ENCODE measurements at regions not wholly inside any gene's neighbourhood (a gene's known extent, or its start where the extent isn't known, plus 50 kb on each side); places are given as distances from the start of the nearest gene placed in this dataset.

DNA sequence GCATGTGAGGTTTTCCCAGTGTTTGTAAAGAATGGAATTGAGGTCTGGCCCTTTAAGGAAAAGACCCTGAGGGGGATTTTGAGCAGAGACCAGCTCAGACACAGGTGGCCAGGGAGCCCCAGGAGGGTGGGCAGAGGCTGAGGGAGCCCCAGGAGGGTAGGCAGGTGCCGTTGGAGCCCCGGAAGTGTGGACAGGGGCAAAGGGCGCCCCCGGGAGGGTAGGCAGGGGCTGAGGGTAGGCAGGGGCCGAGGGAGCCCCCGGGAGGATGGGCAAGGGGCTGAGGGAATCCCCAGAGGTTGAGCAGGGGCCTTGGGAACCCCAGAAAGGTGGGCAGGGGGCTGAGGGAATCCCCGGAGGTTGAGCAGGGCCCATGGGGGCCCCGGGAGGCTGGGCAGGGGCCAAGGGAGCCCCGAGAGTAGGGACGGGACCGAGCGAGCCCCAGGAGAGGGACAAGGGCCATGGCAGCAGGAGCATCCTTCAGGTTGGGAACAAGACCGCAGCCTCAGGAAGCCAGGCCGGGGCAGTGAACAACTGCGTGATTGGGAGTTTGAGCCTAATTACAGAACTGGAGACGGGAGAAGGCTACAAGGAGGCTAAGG is 292.0 kb downstream of the BRD1 start:
- Mint-ChIP-seq H3K4me1 (ENCODE audit: low read depth) (no peaks in the 10 kb centered on the region), H3K27ac (no peak overlapping the region), H3K4me3 (no peak overlapping the region), H3K9me3 (no peaks in the 10 kb centered on the region), H3K36me3 (ENCODE audit: low read depth) (no peaks in the 10 kb centered on the region), H3K27me3 (ENCODE audit: low read depth) (no peaks in the 10 kb centered on the region)
- intact Hi-C loops (cut with micrococcal nuclease), result no loop called here
- DNase-seq, result no peak
- CTCF ChIA-PET, result no interaction called here

DNA sequence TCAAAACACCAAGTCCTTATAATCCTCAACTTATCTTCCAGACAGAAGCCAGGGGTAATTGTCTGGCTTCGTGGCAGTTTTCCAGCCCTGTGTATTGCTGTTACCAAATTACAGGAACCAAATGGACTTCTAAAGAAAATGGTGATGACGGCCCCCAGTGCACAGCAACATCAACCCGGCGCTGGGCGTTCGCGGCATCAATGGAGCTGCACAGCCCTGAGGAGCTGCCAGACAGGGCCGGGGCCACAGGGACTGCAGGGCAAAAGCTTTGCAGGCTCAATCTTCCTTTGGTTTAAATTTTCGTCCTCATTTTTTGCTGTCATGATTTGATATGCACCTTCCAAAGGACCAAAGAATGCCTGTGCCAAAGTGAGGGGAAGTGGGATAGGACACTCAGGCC is 292.5 kb downstream of the BRD1 start:
- CTCF ChIA-PET, result no interaction called here
- intact Hi-C loops (cut with micrococcal nuclease), result no loop called here

DNA sequence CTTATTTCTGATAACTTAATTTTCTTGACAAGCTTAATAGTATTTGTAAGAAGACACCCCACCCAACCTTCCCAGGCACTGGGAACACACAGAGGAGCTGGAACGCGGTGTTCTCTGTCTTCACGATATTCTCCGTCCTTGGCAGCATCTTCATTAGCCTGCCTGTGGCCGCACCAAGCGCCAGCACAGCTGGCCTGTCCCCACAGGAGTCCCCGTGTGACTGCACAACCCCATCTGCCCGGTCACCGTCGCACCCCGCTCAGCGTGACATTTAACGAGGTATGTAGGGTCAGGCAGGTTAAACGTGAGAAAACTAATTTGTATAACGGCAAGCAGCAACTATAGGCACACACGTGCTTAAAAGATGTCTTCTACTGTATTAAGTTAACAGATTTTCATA is 293.3 kb downstream of the BRD1 start:
- intact Hi-C loops (cut with micrococcal nuclease), result no loop called here
- DNase-seq, result no peak
- peaks cover 3% of the 10 kb centered on the region for H3K9me3 Mint-ChIP-seq
- no peak overlapping the region for H3K27ac Mint-ChIP-seq
- no peaks in the 10 kb centered on the region for H3K27me3 Mint-ChIP-seq (ENCODE audit: low read depth)
- H3K4me3 Mint-ChIP-seq, result no peak overlapping the region
- CTCF ChIA-PET, result no interaction called here
- H3K4me1 Mint-ChIP-seq (ENCODE audit: low read depth), result no peaks in the 10 kb centered on the region
- peaks cover 3% of the 10 kb centered on the region for H3K36me3 Mint-ChIP-seq (ENCODE audit: low read depth)

More for the DNA sequence above, 292.5 kb downstream of the BRD1 start:
- Mint-ChIP-seq H3K4me3 (no peak overlapping the region), H3K27ac (no peak overlapping the region), H3K4me1 (ENCODE audit: low read depth) (no peaks in the 10 kb centered on the region), H3K27me3 (ENCODE audit: low read depth) (no peaks in the 10 kb centered on the region), H3K9me3 (no peaks in the 10 kb centered on the region), H3K36me3 (ENCODE audit: low read depth) (no peaks in the 10 kb centered on the region)
- DNase-seq, result no peak

DNA sequence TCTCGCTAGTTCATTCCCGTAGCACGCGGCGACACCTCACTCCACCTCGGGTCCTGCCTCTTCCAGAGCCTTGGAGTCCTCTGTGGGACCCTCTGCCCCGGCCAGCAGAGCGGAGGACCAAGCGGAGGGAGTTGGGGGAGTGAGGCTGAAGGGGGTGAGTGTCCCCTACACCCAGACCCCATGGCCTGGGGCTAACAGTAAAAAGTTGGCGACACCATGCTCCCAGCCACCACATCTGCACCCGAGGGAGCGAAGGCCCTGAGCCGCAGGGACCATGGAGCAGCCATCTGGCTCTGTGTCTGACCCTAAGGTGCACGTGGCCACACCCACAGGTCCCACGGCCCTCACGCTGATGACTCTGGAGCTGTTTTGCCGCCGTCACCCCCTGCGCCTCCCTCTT is 293.8 kb downstream of the BRD1 start:
- DNase-seq, result no peak
- intact Hi-C loops (cut with micrococcal nuclease), result no loop called here
- CTCF ChIA-PET, result no interaction called here
- Mint-ChIP-seq H3K9me3 (peaks cover 3% of the 10 kb centered on the region), H3K36me3 (ENCODE audit: low read depth) (peaks cover 3% of the 10 kb centered on the region), H3K27me3 (ENCODE audit: low read depth) (no peaks in the 10 kb centered on the region), H3K4me3 (no peak overlapping the region), H3K27ac (no peak overlapping the region), H3K4me1 (ENCODE audit: low read depth) (no peaks in the 10 kb centered on the region)

DNA sequence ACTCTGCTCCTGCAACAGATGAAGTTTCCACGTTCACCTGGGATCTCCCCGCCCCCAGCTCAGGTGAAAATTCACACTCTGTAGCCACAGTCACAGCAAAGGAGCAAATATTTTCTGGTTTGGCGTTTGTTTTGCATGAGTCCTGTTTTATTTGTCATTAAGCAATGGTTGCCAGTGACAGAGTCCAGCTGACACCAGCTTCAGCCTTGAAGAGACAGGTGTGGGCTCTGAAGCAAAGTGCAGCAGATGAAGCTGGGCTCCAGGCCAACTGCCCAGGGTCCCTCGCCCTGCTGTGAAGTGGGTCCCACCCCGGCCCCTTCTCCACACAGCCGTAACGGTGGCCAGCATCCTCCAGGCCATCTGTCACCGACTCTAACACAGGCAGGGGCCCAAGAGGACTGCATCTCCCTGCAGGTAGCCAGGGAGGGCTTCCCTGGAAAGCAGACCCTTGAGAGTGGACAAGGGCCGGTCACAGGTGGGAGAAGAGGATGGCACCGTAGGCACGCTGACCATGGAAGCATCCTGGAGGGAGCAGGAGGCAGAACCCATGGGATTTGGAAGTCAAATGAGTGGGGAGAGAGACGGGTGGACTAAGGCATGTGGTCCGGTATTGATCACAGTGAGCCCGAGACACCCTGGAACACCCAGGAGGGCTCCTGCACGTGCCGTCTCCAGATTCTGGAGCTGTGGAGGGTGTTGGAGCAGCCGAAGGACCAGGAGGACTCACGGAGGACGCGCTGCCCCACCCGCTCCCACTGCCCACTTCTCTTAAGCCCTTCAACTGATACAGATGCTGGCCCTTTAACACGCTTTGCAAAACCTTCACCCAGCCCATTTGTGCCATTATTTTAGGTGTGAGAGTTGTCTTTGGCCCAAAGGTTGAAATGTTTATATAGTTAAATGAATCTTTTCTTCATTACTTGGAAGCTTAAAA is 294.5 kb downstream of the BRD1 start:
- H3K27ac Mint-ChIP-seq, result no peak overlapping the region
- intact Hi-C loops (cut with micrococcal nuclease), result no loop called here
- H3K4me3 Mint-ChIP-seq, result no peak overlapping the region
- H3K36me3 Mint-ChIP-seq (ENCODE audit: low read depth), result peaks cover 6% of the 10 kb centered on the region
- no peak for DNase-seq
- CTCF ChIA-PET, result no interaction called here
- no peaks in the 10 kb centered on the region for H3K27me3 Mint-ChIP-seq (ENCODE audit: low read depth)
- H3K4me1 Mint-ChIP-seq (ENCODE audit: low read depth), result no peaks in the 10 kb centered on the region
- H3K9me3 Mint-ChIP-seq, result peaks cover 3% of the 10 kb centered on the region

DNA sequence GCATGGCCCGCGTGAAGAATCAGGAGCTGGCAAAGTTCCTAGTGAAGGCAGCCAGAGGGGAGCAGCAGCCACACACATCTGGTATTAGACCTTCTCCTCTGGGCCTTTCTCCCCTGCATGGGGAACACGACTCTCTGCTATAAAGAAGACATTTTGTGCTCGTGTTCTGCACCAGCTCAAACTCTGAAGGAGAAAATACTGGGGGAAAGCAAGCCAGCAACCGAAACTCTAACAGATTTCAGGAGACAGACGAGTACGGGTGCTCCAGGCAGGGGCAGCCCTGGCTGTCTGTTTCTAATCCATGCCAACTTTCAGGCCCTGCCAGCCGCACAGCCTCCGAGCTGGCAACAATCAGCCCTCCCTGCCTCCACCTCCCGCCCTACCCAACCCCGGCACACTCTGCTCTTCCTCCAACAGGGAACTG is 296.3 kb downstream of the BRD1 start:
- intact Hi-C loops (cut with micrococcal nuclease), result no loop called here
- peaks cover 6% of the 10 kb centered on the region for H3K36me3 Mint-ChIP-seq (ENCODE audit: low read depth)
- no peak overlapping the region for H3K4me3 Mint-ChIP-seq
- no peaks in the 10 kb centered on the region for H3K27me3 Mint-ChIP-seq (ENCODE audit: low read depth)
- no peak overlapping the region for H3K27ac Mint-ChIP-seq
- DNase-seq, result no peak
- peaks cover 3% of the 10 kb centered on the region for H3K9me3 Mint-ChIP-seq
- CTCF ChIA-PET, result no interaction called here
- no peaks in the 10 kb centered on the region for H3K4me1 Mint-ChIP-seq (ENCODE audit: low read depth)

DNA sequence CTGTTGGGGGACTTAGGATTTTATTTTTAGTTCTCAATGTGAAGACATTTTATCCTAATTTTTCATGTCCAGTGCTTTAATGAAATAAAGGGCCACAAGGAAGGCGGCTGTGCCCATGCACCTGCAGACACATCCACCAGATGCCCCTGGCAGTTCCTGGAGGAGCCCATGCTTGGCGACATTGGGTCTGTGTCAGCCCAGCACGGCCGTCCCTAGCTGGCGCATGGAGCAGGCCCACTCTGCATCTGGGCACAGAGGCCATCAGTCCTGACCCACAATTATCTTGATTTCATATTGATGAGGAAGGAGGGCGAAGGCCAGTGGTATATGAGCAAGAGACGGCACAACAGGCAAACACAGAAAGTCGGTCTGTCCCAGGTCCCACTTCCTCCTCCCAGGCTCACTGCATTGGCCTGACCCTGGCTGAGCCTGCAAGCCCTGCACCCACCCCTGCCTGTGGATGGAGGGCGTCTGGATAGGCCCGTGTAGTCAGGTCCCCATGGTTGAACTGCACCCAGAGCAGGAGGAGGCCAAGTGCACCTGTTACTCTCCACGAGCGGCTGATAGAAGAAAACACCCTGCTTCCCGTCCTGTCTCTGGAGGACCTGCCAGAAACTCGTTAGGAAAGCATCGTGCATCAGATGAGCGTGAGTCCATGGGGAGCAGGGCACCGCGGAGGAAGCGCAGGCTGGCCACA is 296.9 kb downstream of the BRD1 start:
- intact Hi-C loops (cut with micrococcal nuclease), result no loop called here
- Mint-ChIP-seq H3K9me3 (peaks cover 3% of the 10 kb centered on the region), H3K4me1 (ENCODE audit: low read depth) (no peaks in the 10 kb centered on the region), H3K27ac (no peak overlapping the region), H3K36me3 (ENCODE audit: low read depth) (peaks cover 6% of the 10 kb centered on the region), H3K4me3 (no peak overlapping the region), H3K27me3 (ENCODE audit: low read depth) (no peaks in the 10 kb centered on the region)
- no peak for DNase-seq
- CTCF ChIA-PET, result no interaction called here

DNA sequence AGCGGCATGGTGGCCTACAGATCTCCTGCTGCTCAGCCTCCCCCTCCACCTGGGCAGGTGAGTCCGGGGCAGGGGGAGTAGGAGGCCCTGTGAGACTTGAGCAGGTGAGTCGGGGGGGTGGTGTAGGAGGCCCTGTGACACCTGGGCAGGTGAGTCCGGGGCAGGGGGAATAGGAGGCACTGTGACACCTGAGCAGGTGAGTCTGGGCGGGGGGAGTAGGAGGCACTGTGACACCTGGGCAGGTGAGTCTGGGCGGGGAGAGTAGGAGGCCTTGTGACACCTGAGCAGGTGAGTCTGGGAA is 299.3 kb downstream of the BRD1 start:
- intact Hi-C loops (cut with micrococcal nuclease), result no loop called here
- peaks cover 3% of the 10 kb centered on the region for H3K9me3 Mint-ChIP-seq
- no peak for DNase-seq
- CTCF ChIA-PET, result no interaction called here
- H3K4me3 Mint-ChIP-seq, result no peak overlapping the region
- peaks cover 6% of the 10 kb centered on the region for H3K36me3 Mint-ChIP-seq (ENCODE audit: low read depth)
- no peak overlapping the region for H3K27ac Mint-ChIP-seq
- no peaks in the 10 kb centered on the region for H3K4me1 Mint-ChIP-seq (ENCODE audit: low read depth)
- H3K27me3 Mint-ChIP-seq (ENCODE audit: low read depth), result no peaks in the 10 kb centered on the region

DNA sequence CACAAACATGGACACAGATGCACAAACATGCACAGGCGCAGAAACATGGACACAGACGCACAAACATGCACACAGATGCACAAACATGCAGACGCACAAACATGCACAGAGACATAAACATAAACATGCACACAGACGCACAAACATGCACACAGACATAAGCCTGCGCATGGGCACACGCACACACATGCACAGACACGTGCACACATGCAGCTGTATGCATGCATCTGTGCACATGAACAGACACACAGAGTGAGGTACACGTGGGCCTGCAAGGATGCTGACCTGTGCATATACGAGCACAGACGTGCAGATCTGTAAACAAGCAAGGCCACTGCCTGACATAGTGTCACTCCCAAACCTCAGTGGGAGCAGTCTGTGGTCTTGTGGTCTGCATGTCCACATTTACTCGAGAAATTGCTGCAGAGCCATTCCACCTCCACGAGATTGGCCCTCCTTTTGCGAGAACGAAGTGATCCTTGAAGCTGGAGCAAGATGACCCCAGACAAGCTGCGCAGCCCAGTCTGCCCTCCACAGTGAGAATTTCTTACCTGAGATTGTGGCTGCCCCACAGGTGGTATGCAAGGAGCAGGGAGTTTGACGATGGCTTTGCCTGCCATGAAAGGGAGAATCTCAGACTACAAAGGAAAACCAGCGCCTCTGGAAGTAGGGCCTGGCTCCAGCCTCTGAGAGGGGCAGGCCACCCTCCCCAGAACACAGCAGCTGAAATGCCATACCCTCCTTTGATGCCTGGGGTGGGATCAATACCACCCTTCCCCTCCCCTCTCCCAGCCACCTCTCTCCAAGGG is 299.9 kb downstream of the BRD1 start:
- CTCF ChIA-PET, result no interaction called here

DNA sequence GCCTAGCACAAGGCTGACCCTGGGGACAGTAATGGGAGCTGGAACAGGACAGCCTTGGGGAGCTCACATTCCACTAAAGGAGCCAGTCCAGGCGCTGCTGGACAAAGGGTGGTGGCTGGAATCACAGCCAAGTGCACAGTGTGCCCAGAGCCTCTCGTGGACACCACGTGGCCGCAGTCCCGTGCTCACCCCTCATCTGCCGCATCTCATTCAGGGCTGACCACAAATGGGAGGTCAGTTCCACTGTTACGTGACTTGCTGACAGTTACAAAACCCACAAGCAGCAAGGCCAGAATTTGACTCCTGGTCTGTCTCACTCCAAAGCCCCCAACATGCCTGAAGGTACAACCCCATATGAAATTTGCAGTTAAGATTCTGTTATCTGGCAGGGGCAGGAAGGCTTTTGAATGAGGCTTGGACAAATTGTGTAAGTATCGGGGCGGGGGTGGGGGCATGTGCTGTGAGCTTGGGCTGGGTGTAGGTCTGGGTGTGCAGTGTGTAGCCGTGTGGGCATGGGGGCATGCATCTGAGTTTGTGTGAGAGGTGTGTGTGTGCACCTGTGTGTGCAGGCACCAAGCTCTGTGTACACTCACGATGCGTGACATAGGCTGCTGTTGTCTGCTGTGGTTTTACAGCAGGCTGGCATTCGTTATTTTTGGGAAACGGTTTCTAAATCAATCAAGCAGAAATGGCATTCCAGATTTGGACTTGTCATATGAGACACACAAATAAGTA is 301.7 kb downstream of the BRD1 start:
- Mint-ChIP-seq H3K27ac (no peak overlapping the region), H3K27me3 (ENCODE audit: low read depth) (no peaks in the 10 kb centered on the region), H3K9me3 (peaks cover 3% of the 10 kb centered on the region), H3K4me1 (ENCODE audit: low read depth) (no peaks in the 10 kb centered on the region), H3K36me3 (ENCODE audit: low read depth) (peaks cover 6% of the 10 kb centered on the region), H3K4me3 (no peak overlapping the region)
- CTCF ChIA-PET, result no interaction called here
- no peak for DNase-seq
- intact Hi-C loops (cut with micrococcal nuclease), result no loop called here

More for the DNA sequence above, 299.9 kb downstream of the BRD1 start:
- H3K4me3 Mint-ChIP-seq, result no peak overlapping the region
- intact Hi-C loops (cut with micrococcal nuclease), result no loop called here
- peaks cover 6% of the 10 kb centered on the region for H3K36me3 Mint-ChIP-seq (ENCODE audit: low read depth)
- no peak overlapping the region for H3K27ac Mint-ChIP-seq
- H3K9me3 Mint-ChIP-seq, result peaks cover 3% of the 10 kb centered on the region
- H3K27me3 Mint-ChIP-seq (ENCODE audit: low read depth), result no peaks in the 10 kb centered on the region
- no peak for DNase-seq
- no peaks in the 10 kb centered on the region for H3K4me1 Mint-ChIP-seq (ENCODE audit: low read depth)

DNA sequence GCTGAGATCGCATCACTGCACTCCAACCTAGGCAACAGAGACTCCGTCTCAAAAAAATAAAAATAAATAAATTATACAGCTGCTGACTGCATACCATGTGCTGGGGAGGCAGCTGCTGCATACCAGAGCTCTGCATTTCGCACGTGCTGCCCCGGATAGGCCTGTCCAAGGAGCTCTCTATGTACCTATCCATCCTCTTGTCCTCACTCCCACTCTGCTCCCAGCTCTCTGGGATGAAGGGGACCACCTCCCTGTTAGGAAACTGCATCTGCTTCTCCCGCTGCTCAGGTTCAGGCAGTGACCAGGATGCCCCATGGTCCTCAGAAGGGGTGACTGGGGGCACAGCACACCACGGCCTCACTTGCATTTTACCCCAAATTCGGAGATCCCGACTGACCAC is 302.3 kb downstream of the BRD1 start:
- H3K36me3 Mint-ChIP-seq (ENCODE audit: low read depth), result peaks cover 6% of the 10 kb centered on the region
- CTCF ChIA-PET, result no interaction called here
- no peak overlapping the region for H3K4me3 Mint-ChIP-seq
- intact Hi-C loops (cut with micrococcal nuclease), result no loop called here
- H3K27ac Mint-ChIP-seq, result no peak overlapping the region
- DNase-seq, result no peak
- H3K4me1 Mint-ChIP-seq (ENCODE audit: low read depth), result no peaks in the 10 kb centered on the region
- H3K27me3 Mint-ChIP-seq (ENCODE audit: low read depth), result no peaks in the 10 kb centered on the region
- H3K9me3 Mint-ChIP-seq, result peaks cover 3% of the 10 kb centered on the region

DNA sequence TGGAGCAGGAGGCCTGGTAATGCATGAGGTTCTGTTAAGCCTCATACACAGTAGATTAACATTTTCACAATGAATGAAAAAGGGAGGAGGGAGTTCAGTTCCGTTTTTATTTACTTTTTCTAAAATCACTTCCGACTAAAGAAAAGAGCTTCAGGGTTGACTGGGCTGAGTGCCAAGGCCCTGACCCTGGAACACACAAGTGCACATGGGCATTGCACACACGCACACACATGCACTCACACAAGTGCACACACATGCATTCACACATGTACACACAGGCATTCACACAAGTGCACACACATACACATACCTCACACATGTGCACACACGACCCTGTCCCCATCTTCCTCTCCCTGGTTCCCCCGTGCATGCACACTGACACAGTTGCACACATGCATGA is 303.3 kb downstream of the BRD1 start:
- Mint-ChIP-seq H3K27me3 (ENCODE audit: low read depth) (no peaks in the 10 kb centered on the region), H3K36me3 (ENCODE audit: low read depth) (peaks cover 3% of the 10 kb centered on the region), H3K4me1 (ENCODE audit: low read depth) (no peaks in the 10 kb centered on the region), H3K9me3 (no peaks in the 10 kb centered on the region), H3K27ac (no peak overlapping the region), H3K4me3 (no peak overlapping the region)
- no peak for DNase-seq
- intact Hi-C loops (cut with micrococcal nuclease), result no loop called here
- CTCF ChIA-PET, result no interaction called here

Data from activated naive CD4-positive, alpha-beta T cell treated with anti-CD3 and anti-CD28 coated beads for 36 hours (primary cell).